Central memory CD4-positive, alpha-beta T cell (primary cell): ENCODE measurements at regions not wholly inside any gene's neighbourhood (a gene's known extent, or its start where the extent isn't known, plus 50 kb on each side); places are given as distances from the start of the nearest gene placed in this dataset.
"Not testable (repeated sequence)": the region's sequence is repeated elsewhere in the genome, so short reads cannot be mapped to it uniquely, and the experiment has no call there.

Experiments used
- DNase-seq: peaks from one replicate; pipeline ENCODE4 v3.0.0; 2022

GRCh38 chr17:21558921-21559320 lies 133.4 kb upstream of the KCNJ18 start:
- DNase-seq = not testable (repeated sequence)

GRCh38 chr17:21564262-21564661 lies 128.1 kb upstream of the KCNJ18 start:
- no peak for DNase-seq

- DNase-seq = not testable (repeated sequence)
Measured at GRCh38 chr17:21564757-21565156, 127.6 kb upstream of the KCNJ18 start.

GRCh38 chr17:21570427-21570826 lies 121.9 kb upstream of the KCNJ18 start:
- not testable (repeated sequence) for DNase-seq

- DNase-seq = not testable (repeated sequence)
Measured at GRCh38 chr17:21572148-21572547, 120.2 kb upstream of the KCNJ18 start.

- DNase-seq = not testable (repeated sequence)
Measured at GRCh38 chr17:21573271-21573960, 118.9 kb upstream of the KCNJ18 start.

GRCh38 chr17:21573961-21574610 lies 118.2 kb upstream of the KCNJ18 start:
- DNase-seq = peak; percentile 25

- not testable (repeated sequence) for DNase-seq
Measured at GRCh38 chr17:21574611-21575255, 117.6 kb upstream of the KCNJ18 start.

- not testable (repeated sequence) for DNase-seq
Measured at GRCh38 chr17:21578783-21579182, 113.5 kb upstream of the KCNJ18 start.

GRCh38 chr17:21592774-21593173 lies 99.5 kb upstream of the KCNJ18 start:
- no peak for DNase-seq

GRCh38 chr17:21593452-21594105 lies 98.7 kb upstream of the KCNJ18 start:
- not testable (repeated sequence) for DNase-seq

- no peak for DNase-seq
Measured at GRCh38 chr17:21595086-21595485, 97.2 kb upstream of the KCNJ18 start.

- DNase-seq = no peak
Measured at GRCh38 chr17:21602176-21602575, 90.1 kb upstream of the KCNJ18 start.

GRCh38 chr17:21603292-21603691 lies 89.0 kb upstream of the KCNJ18 start:
- DNase-seq = not testable (repeated sequence)

GRCh38 chr17:21611443-21611842 lies 80.9 kb upstream of the KCNJ18 start:
- not testable (repeated sequence) for DNase-seq

GRCh38 chr17:21612123-21613070 lies 79.9 kb upstream of the KCNJ18 start:
- DNase-seq = not testable (repeated sequence)

- DNase-seq = no peak
Measured at GRCh38 chr17:21613071-21613429, 79.3 kb upstream of the KCNJ18 start.

GRCh38 chr17:21626987-21627386 lies 65.3 kb upstream of the KCNJ18 start:
- not testable (repeated sequence) for DNase-seq
